Fibroblast of lung (primary cell): ENCODE measurements at regions not wholly inside any gene's neighbourhood (a gene's known extent, or its start where the extent isn't known, plus 50 kb on each side); places are given as distances from the start of the nearest gene placed in this dataset.

Experiments
- DNase-seq, 2 donors: peaks; one replicate each; pipeline versions ENCODE4 v3.0.0 to v3.0.0-alpha.2; 2010; ENCODE audit warnings: low read depth in 2 of 2
- H2AFZ ChIP-seq: 2 replicates; pipeline ENCODE4 v1.5.1; 2012; ENCODE audit warnings: low read length, control low read depth, inconsistent platforms
- H3K27ac ChIP-seq: 2 replicates; pipeline ENCODE4 v1.5.1; 2011; ENCODE audit warnings: low read length, control low read depth; ENCODE audit not compliant: insufficient read depth
- H3K27me3 ChIP-seq: 2 replicates; pipeline ENCODE4 v1.5.1; 2011; ENCODE audit warnings: mild to moderate bottlenecking, low read length; ENCODE audit not compliant: control insufficient read depth, insufficient read depth
- H3K36me3 ChIP-seq: 2 replicates; pipeline ENCODE4 v1.5.1; 2011; ENCODE audit warnings: low read length; ENCODE audit not compliant: control insufficient read depth, insufficient read depth
- H3K4me1 ChIP-seq: 2 replicates; pipeline ENCODE4 v1.5.1; 2011; ENCODE audit warnings: low read length; ENCODE audit not compliant: control insufficient read depth, insufficient read depth; ENCODE audit errors: extremely low read depth
- H3K4me2 ChIP-seq: 2 replicates; pipeline ENCODE4 v1.5.1; 2011; ENCODE audit warnings: low read length, control low read depth; ENCODE audit not compliant: insufficient read depth; ENCODE audit errors: extremely low read depth
- H3K4me3 ChIP-seq, 4 experiments: fragments of 200-600 bp in 1 of 4; sonication (generic) in 1 of 4; replicated peaks in 1 of 4; 2 replicates each; pipeline ENCODE4 v1.5.1; 2011 to 2016; ENCODE audit warnings: low read length in 4 of 4, low read depth in 3 of 4, mild to moderate bottlenecking in 3 of 4, control low read depth in 2 of 4, inconsistent platforms in 1 of 4, mixed read lengths in 1 of 4; ENCODE audit not compliant: insufficient read depth in 1 of 4; ENCODE audit errors: control extremely low read depth in 1 of 4
- H3K79me2 ChIP-seq: 2 replicates; pipeline ENCODE4 v1.5.1; 2012; ENCODE audit warnings: mild to moderate bottlenecking, low read length, inconsistent platforms; ENCODE audit not compliant: control insufficient read depth, insufficient read depth
- H3K9ac ChIP-seq: 2 replicates; pipeline ENCODE4 v1.5.1; 2011; ENCODE audit warnings: mild to moderate bottlenecking, low read length, control low read depth; ENCODE audit not compliant: insufficient read depth
- H3K9me3 ChIP-seq: 2 replicates; pipeline ENCODE4 v1.5.1; 2012; ENCODE audit warnings: low read depth, low read length; ENCODE audit not compliant: control insufficient read depth, insufficient read depth
- H4K20me1 ChIP-seq: 2 replicates; pipeline ENCODE4 v1.5.1; 2011; ENCODE audit warnings: low read length; ENCODE audit not compliant: control insufficient read depth, insufficient read depth; ENCODE audit errors: extremely low read depth
- CTCF ChIP-seq, 2 donors: IDR thresholded peaks in 1 of 2; conservative IDR thresholded peaks in 1 of 2; 1 replicate in 1 of 2; 2 replicates in 1 of 2; pipeline ENCODE4 v1.5.1; 2011 to 2012; ENCODE audit warnings: low read length in 2 of 2, control low read depth in 1 of 2, inconsistent platforms in 1 of 2, low read depth in 1 of 2, mild to moderate bottlenecking in 1 of 2
- EZH2 ChIP-seq: IDR thresholded peaks from 2 replicates; pipeline ENCODE4 v1.5.1; 2012; ENCODE audit warnings: low read length, control low read depth, mild to moderate bottlenecking; ENCODE audit errors: missing control alignments

- no peaks in the 10 kb centered on the region for H3K27me3 ChIP-seq
- H3K4me3 ChIP-seq, result no peak overlapping the region
- peaks cover 9% of the 10 kb centered on the region for H3K4me1 ChIP-seq
- H3K27ac ChIP-seq, result no peak overlapping the region
- no peaks in the 10 kb centered on the region for H4K20me1 ChIP-seq
- TF ChIP-seq EZH2 (no peak), CTCF (conservative IDR thresholded peaks at IDR 0.05 in 1 of 2, IDR thresholded peaks at IDR 0.05 in 1 of 2; ENCODE audit: low read depth in 1 of 2, low read length in 2 of 2) (no peak)
- H3K4me2 ChIP-seq, result no peak overlapping the region
- no peak overlapping the region for H2AFZ ChIP-seq
- no peak for DNase-seq
- no peaks in the 10 kb centered on the region for H3K79me2 ChIP-seq
- H3K36me3 ChIP-seq, result no peaks in the 10 kb centered on the region
- H3K9me3 ChIP-seq, result no peaks in the 10 kb centered on the region
- no peak overlapping the region for H3K9ac ChIP-seq
Observed at GRCh38 chr2:215526341-215526740, 90.5 kb upstream of the FN1 start.

GRCh38 chr2:215522237-215522636 lies 86.4 kb upstream of the FN1 start:
- Histone ChIP-seq H3K4me2 (no peak overlapping the region), H3K36me3 (no peaks in the 10 kb centered on the region), H2AFZ (no peak overlapping the region), H3K4me1 (no peaks in the 10 kb centered on the region), H3K9me3 (no peaks in the 10 kb centered on the region), H4K20me1 (no peaks in the 10 kb centered on the region), H3K27me3 (no peaks in the 10 kb centered on the region), H3K9ac (no peak overlapping the region), H3K4me3 (no peak overlapping the region), H3K79me2 (no peaks in the 10 kb centered on the region), H3K27ac (no peak overlapping the region)
- peak; percentile 24 to 44 for DNase-seq
- TF ChIP-seq EZH2 (no peak), CTCF (conservative IDR thresholded peaks at IDR 0.05 in 1 of 2, IDR thresholded peaks at IDR 0.05 in 1 of 2; ENCODE audit: low read depth in 1 of 2, low read length in 2 of 2) (no peak)

- TF ChIP-seq EZH2 (no peak), CTCF (conservative IDR thresholded peaks at IDR 0.05 in 1 of 2, IDR thresholded peaks at IDR 0.05 in 1 of 2; ENCODE audit: low read depth in 1 of 2, low read length in 2 of 2) (no peak)
- no peak for DNase-seq
- Histone ChIP-seq H2AFZ (no peak overlapping the region), H3K4me3 (no peak overlapping the region), H3K27ac (no peak overlapping the region), H3K4me2 (no peak overlapping the region), H4K20me1 (no peaks in the 10 kb centered on the region), H3K79me2 (no peaks in the 10 kb centered on the region), H3K4me1 (no peaks in the 10 kb centered on the region), H3K27me3 (no peaks in the 10 kb centered on the region), H3K9ac (no peak overlapping the region), H3K36me3 (no peaks in the 10 kb centered on the region), H3K9me3 (no peaks in the 10 kb centered on the region)
Observed at GRCh38 chr2:215521031-215521430, 85.2 kb upstream of the FN1 start.
